Ramos (cell line): ENCODE measurements at regions not wholly inside any gene's neighbourhood (a gene's known extent, or its start where the extent isn't known, plus 50 kb on each side); places are given as distances from the start of the nearest gene placed in this dataset.

Experiments used
- in situ Hi-C: fragments of 300-500 bp; cut with MboI; formaldehyde crosslinking; loops from one replicate; pipeline ENCODE4 v1.14.3; 2022; ENCODE audit warnings: low sequenced_read_pairs; ENCODE audit not compliant: unreplicated experiment

DNA sequence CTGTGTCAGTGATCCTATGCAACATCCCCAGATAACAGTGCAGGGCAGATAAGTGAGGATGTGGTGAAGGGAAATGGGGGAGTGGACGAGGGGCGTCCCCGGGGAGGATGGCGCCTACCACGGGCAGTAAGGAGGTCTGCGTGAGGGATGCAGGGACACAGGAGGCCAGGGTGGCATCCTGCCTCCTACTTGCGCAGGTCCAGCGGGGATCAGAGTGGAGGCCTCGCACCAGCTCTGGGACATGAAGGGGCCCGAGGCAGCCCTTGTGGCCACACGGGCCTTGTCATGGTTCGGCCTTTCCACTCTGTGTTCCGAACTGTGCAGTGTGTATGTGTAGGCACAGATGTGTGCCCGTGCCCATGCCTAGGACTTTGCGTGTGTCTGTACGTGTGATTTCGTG is 1227.5 kb downstream of the BRD1 start:
- in situ Hi-C loops, result no loop called here

- in situ Hi-C loops, result no loop called here
These were observed 1228.3 kb downstream of the BRD1 start for GRCh38 chr22:48599346-48599745.

- in situ Hi-C loops, result no loop called here
These were observed 1231.4 kb downstream of the BRD1 start for GRCh38 chr22:48596111-48596850.

DNA sequence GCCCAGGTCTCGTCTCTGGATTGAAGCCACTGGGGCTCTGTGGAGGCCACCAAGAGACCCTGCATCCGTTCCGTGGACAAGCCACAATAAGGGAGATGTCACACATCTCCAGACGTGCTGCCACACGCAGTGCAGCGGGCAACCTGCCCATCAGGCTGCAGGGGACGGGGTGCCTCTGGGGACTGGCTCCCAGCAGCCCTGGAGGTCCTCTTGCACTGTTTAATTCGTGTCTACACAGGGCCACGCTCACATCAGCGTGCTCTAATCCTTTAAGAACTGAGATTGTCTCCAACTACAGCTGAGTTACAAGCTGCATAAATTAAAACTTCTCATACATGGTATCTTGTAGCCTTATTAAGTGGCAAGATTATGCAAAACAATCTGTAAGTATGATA is 1232.2 kb downstream of the BRD1 start:
- in situ Hi-C loops, result no loop called here

GRCh38 chr22:48594757-48595510 is 1232.7 kb downstream of the BRD1 start:
- in situ Hi-C loops, result no loop called here

DNA sequence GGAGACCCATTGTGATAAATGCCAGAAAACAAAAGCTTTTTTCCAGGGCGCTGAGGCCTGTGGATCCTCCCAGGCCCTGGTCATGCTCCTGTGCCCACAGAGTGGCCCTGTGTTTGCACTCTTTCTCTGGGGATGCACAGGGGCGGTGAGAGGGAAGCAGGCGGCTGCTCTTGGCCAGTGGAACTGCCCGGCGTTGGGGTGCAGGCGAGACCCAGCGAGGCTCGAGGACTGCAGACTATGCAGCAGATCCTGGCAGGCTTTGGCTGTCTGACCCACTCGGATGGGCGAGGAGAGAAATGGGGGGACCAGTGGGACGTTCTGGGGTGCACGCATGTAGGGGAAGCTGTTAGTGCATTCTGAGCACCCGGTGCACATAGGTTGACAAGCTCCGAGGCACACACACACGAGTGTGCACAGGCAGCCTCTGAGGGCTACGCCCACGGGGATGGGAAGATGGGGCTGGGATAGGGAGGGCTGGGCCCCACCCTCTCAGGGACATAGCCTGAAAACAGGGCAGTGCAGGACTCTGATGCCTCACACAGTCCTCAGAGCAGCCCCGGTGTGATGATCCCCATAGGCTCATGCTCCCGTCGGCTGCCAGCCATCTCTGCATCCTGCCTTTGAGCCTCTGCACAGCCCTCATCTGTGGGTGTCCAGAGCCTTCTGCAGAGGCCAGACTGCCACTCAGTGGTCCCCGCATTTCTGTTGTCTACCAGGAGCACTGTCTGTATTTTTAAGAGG is 1233.5 kb downstream of the BRD1 start:
- in situ Hi-C loops, result no loop called here

DNA sequence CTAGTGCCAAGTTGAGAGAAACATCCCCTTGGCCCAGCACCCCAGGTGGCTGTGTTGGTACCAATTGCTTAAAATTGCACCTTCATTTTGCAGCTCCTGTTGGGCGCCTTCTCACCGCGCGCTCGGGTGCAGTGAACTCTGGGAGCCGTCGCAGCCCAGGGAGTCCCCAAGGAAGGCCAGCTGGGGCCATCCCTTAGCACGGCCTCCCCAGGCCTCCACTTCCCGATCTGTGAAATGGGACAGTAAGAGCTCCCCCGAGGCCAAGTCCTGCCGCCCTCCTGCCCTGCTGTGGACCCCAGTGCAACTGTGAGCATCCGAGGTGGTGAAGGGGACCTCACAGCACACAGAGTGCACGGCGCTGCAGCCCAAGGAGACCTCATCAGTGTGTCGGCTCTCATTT is 1234.1 kb downstream of the BRD1 start:
- in situ Hi-C loops, result no loop called here

DNA sequence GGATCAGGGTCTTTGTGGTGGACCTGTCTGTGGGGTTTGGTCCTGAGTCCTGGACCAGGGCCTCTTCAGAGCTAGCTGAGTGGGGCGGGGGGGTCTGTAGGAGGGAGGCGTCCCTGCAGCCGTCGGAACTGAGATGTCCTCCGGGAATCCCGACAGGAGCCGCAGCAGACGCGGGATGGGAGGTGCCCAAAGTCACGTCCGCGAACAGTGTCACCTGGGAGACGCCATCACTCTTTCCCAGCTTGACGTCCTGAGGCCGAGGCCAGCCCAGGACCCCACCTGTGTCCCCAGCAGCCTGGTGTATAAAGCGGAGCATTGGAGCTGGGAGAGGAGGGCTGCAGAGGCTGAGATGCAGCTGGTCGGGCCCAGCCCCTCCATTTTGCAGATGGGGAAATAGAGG is 1234.7 kb downstream of the BRD1 start:
- in situ Hi-C loops, result no loop called here

GRCh38 chr22:48592488-48592887 is 1235.2 kb downstream of the BRD1 start:
- in situ Hi-C loops, result no loop called here

DNA sequence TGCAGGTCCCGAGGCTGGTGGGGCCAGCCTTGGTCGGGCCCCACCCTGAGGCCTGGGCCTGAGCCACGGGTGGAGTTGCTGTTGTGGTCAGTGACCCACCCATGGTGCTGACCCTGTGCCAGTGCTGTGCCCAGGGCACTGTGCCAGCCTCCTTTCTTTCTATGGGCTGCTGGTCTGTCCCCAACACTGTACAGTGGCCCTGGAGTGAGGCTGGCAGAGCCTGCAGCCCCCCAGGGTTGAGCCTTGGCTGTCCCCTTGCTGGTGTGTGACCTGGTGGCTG is 1235.7 kb downstream of the BRD1 start:
- in situ Hi-C loops, result no loop called here

DNA sequence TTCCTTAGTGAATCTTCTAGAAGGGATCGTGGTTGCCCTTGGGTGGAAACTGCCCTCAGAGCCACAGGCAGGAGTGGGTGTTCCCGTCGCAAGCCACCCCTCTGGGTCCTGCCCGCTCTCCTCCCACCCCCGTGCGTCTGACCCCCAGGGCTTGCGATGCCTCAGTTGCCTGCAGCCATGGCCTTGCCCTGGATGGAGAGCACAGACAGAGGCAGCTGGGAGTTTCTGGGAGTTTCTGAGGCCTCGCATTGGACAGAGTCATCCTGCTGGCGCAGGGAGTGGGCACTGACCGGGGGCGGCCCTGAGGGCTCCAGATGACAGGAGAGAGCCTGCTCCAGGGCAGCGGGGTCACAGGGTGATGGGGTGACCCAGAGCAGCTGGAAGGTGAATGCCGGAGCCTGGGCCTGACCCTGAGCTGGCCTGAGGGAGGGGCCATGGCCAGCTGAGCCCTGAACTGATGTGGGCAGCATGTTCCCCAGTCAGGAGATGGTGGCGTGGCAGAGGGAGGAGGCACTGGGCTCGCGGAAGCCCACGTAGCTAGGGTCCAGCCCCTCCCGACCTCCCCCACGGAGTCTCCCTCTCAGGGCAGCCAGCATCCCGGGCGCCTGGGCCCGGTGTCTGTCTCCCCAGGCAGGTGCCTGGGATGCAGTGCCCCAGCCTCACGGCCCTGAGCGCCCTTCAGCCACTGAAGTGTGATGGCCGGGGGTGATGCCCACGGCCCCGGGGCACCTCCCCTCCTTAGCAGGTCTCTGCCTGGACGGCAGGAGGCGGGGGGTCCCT is 1236.2 kb downstream of the BRD1 start:
- in situ Hi-C loops, result no loop called here

GRCh38 chr22:48589901-48590300 is 1237.8 kb downstream of the BRD1 start:
- in situ Hi-C loops, result no loop called here

DNA sequence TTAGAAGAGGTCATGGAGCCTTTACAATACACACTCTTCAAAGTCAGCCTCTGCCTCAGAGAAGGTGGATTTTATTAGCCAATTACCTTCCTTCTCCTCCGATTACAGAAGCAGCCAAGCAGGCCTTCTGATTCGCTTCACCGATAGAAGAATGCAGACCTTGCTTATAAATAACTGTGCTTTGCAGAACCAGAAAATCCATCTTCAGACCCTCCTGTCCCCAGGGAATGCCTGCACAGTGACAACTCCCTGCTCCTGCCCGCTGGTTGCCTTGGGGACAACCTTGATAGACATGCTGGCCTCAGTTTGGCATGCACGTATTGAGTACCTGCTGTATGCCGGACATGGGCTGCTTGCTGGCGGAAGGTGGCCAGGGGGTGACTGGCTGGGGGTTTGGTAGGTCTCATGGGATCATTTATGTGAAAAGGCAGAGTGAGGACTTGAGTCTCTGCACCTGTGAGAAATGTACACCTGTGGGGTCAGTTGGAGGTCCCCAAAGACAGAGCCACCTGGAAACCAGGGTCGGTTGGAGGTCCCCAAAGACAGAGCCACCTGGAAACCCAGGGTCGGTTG is 1238.7 kb downstream of the BRD1 start:
- in situ Hi-C loops, result no loop called here

GRCh38 chr22:48588151-48588877 is 1239.4 kb downstream of the BRD1 start:
- in situ Hi-C loops, result no loop called here

DNA sequence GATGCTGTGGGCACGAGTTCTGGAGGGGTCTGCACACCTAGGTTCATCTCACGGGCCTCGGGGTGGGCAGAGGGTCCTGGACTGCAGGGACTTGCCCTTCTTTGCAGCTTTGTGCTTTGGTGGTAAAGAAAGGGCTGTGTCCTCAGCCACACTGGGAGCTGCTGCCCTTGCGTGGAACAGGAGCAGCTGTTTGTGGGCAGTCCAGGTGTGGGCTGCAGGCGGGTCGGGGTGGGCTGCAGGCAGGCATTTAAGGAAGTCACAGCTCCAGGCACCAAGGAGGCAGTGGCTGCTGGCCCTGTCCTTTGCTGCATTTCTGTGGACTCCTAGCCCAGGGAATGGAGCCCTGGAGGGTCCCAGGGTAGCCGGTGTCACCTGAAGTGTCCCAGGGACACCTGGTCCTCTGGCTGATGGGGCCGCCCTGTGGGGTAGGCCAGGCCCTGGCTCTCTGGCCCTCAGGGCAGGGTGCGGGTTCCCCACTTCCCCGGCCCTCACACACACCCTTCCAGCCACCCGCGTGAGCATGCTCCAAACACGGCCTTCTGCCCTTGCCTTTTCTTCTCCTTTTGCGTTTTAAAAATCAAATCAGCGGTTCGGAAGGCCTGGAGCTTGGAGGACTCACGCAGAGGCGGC is 1240.3 kb downstream of the BRD1 start:
- in situ Hi-C loops, result no loop called here

- in situ Hi-C loops, result no loop called here
These were observed 1240.9 kb downstream of the BRD1 start for GRCh38 chr22:48586799-48587185.

GRCh38 chr22:48585916-48586798 is 1241.5 kb downstream of the BRD1 start:
- in situ Hi-C loops, result no loop called here

GRCh38 chr22:48584170-48584569 is 1243.5 kb downstream of the BRD1 start:
- in situ Hi-C loops, result no loop called here
